Activated CD8-positive, alpha-beta memory T cell treated with anti-CD3 and anti-CD28 coated beads, Interleukin-2, amount 50 U/mL, for 24 hours (primary cell): ENCODE measurements at regions not wholly inside any gene's neighbourhood (a gene's known extent, or its start where the extent isn't known, plus 50 kb on each side); places are given as distances from the start of the nearest gene placed in this dataset.

Source experiments
- DNase-seq: peaks from one replicate; pipeline ENCODE4 v3.0.0-alpha.2; 2020; ENCODE audit errors: extremely low read depth

DNA sequence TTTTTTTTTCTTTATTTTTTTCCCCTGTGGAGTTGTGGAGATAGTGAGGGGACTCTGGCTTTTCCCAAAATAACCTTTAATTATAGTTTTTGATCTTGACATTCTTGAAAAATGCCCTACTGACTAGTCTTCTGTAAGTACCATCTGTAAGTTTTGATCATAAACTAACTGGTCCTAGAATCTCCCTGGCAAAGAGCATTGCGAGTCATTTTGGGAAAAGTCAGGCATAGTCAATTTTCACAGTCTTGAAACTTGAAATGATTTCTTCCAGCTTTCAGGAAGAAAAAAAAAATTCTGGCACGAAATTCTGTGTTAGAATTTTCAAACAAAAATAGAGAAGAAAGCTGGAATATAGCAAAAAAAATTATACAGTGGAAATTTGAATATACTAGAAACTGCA, 181.2 kb upstream of the SNX7 start:
- DNase-seq: no peak

- no peak for DNase-seq
Observed at GRCh38 chr1:98478121-98478520, 183.4 kb upstream of the SNX7 start.

DNA sequence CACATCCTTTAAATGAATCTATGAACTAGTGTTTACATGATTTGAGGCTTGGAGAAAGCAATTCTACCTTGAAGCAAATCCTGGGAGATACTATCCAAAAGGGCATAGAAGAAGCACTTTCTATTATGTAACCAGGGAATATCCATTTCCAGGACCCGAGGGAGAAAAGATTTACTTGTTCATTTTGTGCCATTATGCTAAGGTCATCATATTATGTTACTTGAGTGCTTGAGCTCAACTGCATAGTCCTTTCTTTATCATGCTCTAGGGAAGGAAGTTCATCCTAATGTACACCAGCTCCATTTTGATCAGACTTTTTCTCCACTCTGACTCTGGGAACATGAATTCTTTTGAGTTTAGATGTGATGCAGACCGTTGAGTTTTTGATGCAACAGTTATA, 188.6 kb upstream of the SNX7 start:
- no peak for DNase-seq

- DNase-seq: no peak
Observed at GRCh38 chr1:98471633-98472032, 189.9 kb upstream of the SNX7 start.

- DNase-seq: no peak
Observed at GRCh38 chr1:98468111-98468717, 193.3 kb upstream of the SNX7 start.

GRCh38 chr1:98467586-98467985, 193.9 kb upstream of the SNX7 start:
- DNase-seq: no peak

DNA sequence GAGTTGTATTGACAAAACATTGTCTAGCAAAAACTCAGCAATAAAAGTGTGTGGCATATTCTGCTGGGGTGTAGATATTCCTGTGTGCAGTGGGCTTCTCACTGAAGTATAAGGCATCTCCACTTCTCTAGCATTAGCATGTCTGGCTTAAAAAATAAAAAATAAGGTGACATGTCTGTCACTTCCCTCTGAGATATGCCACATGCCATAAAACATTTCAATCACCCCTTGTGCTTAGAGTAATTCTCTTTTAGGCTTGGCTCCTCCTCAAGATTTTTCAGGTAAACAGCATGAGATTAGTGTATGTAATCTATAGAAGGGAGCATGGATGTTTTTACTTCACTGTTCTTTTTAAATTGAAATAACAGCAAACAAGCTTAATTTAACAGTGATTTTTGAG, 194.4 kb upstream of the SNX7 start:
- DNase-seq: no peak

GRCh38 chr1:98461873-98462385, 199.6 kb upstream of the SNX7 start:
- DNase-seq: no peak

DNA sequence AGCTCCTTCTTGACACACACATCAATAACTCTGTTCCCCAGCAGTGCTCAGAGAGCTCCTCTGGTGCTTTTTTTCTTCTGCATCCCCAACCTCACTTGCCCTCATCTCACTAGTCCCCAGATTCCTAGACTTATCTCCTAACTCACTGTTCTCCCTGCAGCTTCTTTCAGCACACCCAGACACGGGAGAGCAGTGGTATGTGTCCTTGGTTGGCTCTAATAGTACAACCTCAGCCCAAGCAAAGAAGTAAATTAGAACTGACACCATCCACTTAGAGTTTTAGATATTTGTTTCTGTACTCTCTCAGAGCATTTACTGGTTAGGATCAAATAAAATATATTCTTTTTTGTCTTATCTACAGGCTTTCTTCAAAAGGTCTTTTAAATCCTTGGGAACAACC, 201.4 kb upstream of the SNX7 start:
- no peak for DNase-seq

DNA sequence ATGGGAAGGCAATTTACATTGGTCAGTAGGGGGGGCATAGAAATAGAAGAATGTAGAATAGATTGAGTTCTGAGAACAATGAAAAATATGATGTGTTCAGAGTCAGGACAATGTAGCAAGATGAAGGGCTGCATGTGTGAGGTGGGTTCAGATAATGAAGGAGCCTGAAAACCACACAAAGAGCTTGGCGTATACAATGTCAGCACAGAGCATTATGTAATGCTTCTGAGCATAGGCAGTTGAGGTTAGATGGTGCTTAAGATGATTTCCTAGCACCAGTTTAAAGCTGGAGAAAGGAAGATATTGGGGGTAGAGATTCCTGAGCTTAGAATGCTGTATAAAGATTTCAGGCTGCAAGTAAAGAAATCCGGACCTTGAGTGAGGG, 202.0 kb upstream of the SNX7 start:
- DNase-seq: no peak

- no peak for DNase-seq
Observed at GRCh38 chr1:98458511-98459485, 202.7 kb upstream of the SNX7 start.

GRCh38 chr1:98457248-98457647, 204.3 kb upstream of the SNX7 start:
- DNase-seq: no peak

GRCh38 chr1:98454666-98455065, 206.9 kb upstream of the SNX7 start:
- no peak for DNase-seq

DNA sequence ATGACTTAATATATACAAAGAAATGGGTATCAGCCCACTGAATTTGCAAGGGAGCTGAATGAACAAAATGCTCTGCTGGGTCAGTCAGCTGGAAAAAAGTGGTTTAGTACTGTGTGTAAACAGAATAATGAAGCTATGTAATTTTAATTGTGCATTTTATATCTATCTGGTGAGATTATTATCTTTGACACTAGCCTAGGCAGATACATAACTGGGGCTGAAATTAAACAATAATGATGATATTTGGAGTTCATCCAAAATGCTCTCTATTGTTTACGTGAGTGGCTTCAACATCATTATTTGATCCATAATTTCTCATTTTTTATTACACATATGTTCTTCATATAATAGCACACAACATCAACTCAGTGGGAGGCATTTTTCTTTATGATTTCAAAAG, 208.5 kb upstream of the SNX7 start:
- no peak for DNase-seq

GRCh38 chr1:98452162-98452561, 209.4 kb upstream of the SNX7 start:
- no peak for DNase-seq

GRCh38 chr1:98441281-98441680, 220.2 kb upstream of the SNX7 start:
- DNase-seq: no peak

DNA sequence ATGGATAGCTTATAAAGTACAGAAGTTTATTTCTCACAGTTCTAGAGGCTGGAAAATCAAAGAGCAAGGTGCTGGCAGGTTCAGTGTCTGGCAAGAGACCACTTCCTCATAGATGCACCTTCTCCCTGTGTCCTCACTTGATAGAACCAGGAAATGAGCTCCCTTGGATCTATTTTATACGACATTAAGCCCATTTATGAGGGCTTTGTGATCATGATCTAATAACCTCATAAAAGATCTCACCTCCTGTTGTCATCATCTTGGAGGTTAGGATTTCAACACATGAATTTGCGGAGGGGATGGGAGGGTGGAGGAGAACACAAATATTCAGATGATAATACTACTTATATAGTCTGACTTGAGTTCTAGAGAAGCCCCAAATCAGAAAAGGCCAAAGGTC, 222.1 kb upstream of the SNX7 start:
- no peak for DNase-seq

- no peak for DNase-seq
Observed at GRCh38 chr1:98437540-98437939, 224.0 kb upstream of the SNX7 start.

DNA sequence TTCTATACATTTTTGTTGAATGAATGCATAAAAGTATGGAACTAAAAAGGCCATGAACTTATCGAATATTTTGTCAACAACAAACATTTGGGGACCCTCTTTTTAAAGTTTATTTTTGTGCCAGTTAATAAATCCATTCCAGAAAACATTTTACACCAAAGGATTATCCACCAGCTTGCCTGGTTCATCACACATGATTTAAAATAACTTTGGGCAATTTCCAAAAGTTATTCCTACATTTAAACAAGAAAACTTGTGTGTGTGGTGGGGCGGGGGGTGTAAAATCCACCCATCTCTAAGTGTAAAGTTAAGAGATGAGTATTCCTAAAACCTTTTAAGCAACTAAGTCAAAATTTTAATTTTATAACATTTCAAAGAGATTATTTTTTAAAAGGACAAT, 224.5 kb upstream of the SNX7 start:
- DNase-seq: no peak

DNA sequence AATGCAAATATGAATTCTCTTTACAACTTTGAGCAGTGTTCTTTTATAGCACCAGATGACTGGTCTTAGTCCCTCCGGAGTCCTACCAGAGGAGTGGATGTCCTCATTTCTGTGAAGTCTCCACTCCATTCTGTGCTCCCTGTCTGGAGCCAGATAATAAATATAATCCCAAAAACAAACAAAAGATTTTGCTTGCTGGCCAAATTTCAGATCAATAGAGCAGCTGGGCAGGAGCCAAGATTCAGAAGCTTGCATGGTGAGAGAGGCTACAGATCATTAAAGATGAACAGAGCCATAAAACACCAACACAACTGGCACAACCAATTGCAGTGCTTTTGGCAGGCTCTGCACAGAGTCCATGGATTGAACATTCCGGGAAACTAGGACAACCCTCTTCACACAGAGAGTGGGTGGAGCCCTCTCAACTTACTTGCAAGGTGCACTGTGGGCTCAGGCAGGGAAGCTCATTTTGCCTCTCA, 231.5 kb upstream of the SNX7 start:
- no peak for DNase-seq

DNA sequence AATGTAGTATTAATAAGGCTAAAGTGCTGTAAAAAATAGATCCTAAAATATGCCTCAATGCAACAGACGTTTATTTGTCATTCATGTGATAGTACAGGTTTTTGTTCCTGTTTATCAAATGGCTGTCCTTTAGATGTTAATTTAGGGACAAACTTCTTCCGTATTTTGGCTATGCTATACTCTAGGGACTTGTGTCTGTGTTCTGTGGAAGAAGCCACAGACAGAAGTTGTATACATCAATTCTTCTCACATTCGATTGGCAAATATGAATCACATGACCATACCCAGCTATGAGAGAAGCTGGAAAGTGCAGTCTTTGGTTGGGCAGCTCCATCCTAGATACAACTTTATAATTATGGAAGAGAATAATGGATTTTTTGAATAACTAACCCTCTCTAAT, 232.7 kb upstream of the SNX7 start:
- no peak for DNase-seq

DNA sequence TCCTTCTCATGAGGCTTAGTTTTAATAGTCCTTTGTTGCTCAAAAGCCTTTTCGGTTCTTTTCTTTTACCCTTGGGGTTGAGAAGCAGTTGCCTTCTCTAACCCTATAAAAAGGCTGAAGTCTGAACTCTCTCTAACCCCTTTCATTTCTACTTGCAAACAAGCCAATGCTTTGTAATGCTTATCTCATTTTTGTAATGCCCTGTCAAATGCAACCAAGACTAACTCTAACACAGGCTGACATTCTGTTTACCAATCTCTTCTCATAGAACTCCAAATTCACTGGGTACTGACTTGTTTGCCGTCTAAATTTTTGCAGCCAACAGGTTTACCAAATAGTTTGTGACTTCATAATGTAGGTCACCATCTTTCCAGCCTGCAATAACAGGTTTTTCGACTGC, 233.9 kb upstream of the SNX7 start:
- no peak for DNase-seq

GRCh38 chr1:98426092-98426491, 235.4 kb upstream of the SNX7 start:
- no peak for DNase-seq
